DMS 273 (cell line): ENCODE measurements at regions not wholly inside any gene's neighbourhood (a gene's known extent, or its start where the extent isn't known, plus 50 kb on each side); places are given as distances from the start of the nearest gene placed in this dataset.

ENCODE experiments used
- DNase-seq: peaks from one replicate; lab custom pipeline; 2025; ENCODE audit not compliant: unreplicated experiment; lab: John Stamatoyannopoulos, UW

DNA sequence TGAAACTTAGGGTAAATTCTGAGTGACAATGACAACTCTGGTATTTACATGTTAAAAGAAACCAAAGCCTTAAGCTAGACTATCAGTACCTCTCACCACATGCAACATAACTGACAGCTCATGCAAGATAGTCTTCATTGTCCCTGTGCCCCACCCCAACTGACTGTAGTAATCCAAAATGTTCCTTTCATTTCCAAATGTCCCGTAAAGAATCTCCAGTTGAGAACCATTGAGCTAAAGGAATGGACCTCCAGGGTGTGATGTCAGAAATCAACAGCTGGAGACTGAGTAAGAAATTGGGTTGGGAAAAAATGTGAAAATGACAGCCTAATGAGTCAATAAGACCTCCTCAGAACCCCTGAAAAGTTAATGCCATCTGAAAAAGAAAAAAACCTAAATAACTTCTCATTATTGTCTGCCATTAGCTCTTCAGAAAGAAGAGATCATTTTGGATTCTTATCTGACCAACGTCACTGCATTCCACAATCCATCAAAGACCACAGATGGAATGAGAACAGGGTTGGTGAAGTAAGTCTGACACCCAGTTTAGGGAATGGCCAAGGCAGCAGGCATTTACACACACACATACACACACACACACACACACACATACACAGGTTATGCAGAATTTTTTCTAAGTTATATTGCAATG lies 51.7 kb upstream of the ACVR2A start:
- no peak for DNase-seq

DNA sequence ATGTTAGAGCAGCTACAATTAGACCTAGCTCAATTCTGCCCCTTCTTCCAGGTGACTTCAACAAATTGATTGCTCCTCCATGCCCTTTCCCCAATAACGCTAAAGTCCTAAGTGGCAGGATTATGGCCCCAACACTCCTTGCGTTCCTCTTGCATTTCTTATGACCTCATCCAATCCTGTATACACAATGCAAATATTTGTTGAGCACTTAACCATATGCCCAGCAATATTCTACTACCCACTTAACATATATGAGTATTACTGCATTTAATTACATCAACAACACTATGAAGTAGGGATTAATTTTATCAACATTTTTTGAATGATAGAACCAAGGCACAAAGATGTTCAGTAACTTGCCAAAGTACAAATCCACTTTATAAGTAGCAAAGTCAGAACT lies 54.2 kb upstream of the ACVR2A start:
- DNase-seq: no peak

DNA sequence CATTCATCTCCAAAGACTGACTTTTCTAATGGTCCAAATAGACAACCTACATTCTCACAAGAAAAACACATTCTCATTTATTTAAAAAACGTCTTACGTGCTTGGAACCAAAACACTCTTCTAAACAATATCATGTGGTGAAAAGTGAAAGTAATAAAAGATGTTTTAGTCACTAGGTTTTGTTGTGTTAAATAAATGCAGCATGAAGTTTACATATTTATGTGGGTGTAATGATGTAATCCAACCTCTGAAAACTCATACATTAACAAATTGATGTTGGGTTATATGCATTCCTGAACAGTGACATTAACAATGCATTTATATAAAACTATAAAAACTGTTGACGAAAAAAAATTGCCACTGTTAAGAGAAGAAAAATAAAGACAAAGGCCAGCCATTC lies 55.1 kb upstream of the ACVR2A start:
- DNase-seq: no peak

DNA sequence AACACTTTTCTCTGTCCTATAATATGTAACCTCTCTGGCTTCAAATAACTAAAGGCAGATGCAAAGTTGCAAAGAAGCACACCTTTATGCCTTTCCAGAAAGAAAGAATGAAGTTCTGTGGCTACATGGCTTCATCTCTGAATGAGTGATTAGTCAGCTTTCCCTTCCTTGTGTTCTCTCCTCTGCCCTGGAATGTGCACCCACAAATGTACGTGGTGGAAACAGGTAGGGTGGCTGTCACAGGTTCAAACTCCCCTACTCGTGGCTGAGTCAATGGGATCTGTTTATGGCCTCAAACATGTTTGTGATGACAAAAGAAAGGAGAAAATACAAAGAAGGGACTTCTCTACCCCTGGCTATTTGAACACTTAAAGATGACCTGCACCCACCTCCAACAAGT lies 55.5 kb upstream of the ACVR2A start:
- no peak for DNase-seq

GRCh38 chr2:147782141-147782930 lies 62.5 kb upstream of the ACVR2A start:
- DNase-seq: no peak

- no peak for DNase-seq
These were observed 65.4 kb upstream of the ACVR2A start for GRCh38 chr2:147779440-147779839.

DNA sequence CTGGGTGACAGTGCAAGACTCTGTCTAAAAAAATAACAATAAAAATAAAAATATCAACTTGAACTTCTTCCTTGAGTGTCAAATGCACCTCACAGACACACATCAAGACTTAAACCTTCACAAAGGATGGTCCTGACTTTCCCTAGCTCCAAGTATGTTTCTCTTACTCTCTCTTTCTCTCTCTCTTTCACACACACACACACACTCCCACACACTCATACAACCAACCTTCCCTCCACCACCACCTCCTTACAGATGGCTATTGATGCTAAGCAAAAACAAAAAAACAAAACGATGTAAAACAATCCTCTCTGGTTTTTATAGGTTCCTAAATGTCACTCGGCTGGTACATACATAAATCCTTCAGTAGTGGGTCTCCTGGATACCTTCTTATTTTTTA lies 67.4 kb upstream of the ACVR2A start:
- DNase-seq: no peak

- no peak for DNase-seq
These were observed 70.0 kb upstream of the ACVR2A start for GRCh38 chr2:147774805-147775204.

DNA sequence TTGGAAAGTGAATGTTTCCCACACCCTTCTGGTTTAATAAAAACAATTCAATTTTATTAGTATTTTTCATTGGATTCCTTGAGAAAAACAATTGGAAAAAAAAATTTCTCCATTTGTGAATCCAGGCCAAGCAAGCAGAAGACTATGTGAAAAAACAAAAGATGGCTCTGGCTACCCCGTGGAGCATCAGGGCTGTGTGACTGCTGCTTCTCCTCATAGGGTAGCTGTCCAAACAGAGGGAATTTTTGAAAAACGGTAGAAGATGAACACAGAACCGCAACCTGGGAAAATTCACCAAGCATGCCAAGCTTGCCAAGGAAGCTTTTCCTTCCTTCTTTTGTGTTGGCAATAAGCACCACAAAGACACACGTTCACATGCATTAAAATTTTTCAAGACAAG lies 71.3 kb upstream of the ACVR2A start:
- no peak for DNase-seq

DNA sequence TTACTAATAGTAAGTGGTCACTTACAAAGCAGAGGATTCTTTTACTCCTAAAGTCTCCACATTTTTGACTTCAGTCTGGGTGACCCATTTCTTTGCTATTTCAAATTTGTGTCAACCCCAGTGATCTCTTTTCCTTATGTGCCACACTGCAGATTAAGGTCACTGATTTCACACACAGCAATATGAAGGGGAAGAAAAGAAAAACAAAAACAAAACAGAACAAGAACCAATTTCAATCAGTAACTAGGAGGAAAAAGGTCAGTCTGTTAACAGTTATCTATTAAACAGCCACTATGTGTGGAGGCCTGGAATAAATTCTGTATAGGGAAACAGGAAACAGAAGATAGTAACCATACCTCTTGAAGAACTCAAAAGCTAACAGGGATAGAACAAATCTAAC lies 72.0 kb upstream of the ACVR2A start:
- DNase-seq: no peak

- DNase-seq: no peak
These were observed 81.0 kb upstream of the ACVR2A start for GRCh38 chr2:147763861-147764260.

- no peak for DNase-seq
These were observed 83.8 kb upstream of the ACVR2A start for GRCh38 chr2:147760984-147761383.

DNA sequence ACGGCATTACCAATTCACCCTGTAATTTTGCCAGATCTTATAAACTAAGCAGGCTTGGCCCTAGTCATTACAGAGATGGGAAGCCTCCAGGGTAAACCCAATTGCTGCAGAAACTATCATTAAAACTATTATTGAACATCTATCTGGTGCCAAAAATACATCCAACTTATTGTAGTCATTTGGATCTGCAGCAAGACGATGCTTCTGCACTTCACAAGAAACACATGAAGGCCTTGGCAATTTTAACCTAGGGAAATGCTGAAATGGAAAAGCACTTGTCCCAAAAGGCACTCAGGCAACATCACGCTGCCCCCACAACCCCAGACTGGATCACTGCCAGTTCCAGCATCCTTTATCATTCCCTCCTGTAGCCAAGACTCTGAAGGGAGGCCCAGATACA lies 85.3 kb upstream of the ACVR2A start:
- DNase-seq: no peak

DNA sequence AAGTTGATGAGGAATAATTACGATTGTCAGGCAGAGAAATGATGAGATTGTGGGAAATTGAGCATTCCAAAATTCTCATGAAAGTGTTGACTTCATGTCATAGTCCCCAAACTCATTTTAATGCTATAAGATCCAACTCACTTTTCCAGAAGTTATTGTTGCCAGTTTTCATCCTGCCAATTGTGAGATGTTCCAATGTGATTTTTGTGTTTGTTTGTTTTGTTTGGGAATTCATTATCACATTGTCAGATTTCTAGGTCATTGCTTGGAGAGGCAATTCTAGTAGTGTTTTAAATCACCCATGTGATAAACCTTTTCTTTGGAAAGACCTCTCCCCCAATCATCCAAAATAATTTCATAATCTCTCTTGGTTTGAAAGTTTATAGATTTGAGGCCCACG lies 86.0 kb upstream of the ACVR2A start:
- no peak for DNase-seq

GRCh38 chr2:147756069-147756468 lies 88.8 kb upstream of the ACVR2A start:
- no peak for DNase-seq

DNA sequence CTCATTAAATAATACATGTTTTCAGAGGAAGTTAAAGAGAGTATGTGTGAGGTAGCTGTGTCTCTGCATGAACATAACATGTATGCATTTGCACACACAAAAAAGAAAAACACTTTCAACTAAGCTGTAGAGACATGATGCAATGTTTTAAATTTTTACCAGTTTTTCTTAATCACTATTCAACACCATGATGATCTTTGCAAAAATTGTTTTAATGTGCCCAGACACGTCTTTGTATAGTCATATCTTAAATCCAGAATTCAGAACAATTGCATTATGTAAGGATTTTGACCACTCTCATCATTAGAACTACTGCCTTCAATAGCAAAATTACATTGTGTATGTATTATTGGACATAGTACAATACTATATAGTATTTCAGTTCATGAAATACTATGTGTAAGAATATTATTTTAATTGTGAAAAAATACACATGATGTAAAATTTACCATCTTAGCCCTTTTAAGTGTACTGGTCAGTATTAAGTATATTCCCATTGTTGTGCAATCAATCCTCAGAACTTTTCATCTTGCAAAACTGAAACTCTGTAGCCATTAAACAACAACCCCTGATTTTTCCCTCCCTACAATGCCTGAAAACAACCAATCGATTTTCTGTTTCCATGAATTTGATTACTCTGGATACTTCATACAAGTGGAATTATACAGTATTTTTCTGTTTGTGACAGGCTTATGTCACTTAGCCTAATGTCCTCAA lies 104.5 kb upstream of the ACVR2A start:
- DNase-seq: no peak

DNA sequence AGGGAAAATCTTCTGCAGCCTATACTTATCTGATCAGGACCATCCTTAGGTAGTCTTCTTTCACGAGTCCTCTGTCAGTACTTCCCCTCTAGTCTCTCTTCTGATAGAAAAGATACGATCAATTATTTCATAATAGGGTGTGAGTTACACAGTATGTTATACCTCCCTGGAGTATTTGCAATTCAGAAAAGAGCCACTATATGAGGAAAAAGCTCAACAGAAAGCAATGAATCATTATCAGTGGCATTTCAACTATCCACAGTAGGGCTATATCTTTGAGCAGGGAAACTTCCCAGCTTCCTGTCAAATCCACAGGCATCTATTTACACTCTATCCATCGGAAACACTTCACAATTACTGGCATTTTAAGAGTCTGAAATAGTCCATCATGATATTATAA lies 105.3 kb upstream of the ACVR2A start:
- no peak for DNase-seq

GRCh38 chr2:147718831-147719230 lies 126.0 kb upstream of the ACVR2A start:
- DNase-seq: no peak

DNA sequence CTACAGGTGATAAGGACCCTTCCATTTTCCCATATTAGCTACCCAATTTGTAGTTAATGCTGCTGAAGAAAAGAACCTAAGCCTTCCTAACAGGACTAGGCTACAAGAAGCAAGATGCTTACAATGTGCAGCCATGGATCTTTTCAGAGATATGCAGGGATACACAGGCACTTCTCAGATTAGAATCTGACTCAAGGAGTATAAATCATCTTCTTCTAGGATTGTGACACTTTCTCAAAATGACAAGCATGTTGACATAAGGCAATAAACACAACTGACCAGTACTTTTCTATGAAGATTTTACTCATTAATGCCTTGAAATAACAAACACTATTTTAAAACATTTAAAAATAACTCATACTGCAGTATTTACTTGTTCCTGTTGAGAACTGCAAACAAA lies 127.9 kb upstream of the ACVR2A start:
- no peak for DNase-seq

DNA sequence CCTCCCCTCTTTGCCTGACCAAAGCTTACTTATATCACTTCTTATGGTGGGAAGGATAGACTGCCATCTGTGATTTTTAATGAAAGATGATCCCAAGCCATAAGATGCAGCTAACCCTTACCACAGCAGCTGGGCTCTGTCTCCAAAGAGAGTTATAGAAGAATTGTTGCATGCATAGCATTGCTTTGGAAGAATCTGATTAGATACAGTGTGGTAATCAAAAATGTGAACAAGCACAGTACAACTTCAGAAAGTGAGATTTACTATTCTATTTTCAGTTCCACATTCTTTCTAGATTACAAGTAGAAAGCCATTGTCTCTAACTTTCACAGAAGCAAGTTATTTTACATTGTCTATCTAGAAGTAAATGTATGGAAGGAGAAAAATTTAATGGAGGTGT lies 129.0 kb upstream of the ACVR2A start:
- peak; percentile 21 for DNase-seq

- DNase-seq: no peak
These were observed 130.2 kb upstream of the ACVR2A start for GRCh38 chr2:147714582-147714981.

DNA sequence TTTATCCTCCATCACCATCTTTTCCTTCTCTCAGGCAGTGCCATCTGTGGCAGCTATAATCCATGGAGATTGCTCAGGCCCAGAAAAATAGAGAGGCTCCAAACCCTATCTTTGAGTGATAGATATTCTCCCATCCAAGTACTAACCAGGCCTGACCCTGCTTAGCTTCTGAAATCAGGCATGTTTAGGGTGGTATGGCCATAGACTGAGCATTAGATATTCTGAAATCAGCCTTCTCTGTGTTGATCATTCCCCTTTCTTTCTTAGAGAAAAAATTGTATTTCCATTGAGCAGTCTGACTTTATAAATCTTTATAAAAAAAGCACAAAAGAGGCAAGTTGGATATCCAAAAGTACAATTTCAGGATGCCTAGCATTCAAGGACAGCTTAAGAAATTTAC lies 131.5 kb upstream of the ACVR2A start:
- DNase-seq: peak; percentile 4
